ENCODE measurements at regions not wholly inside any gene's neighbourhood (a gene's known extent, or its start where the extent isn't known, plus 50 kb on each side); places are given as distances from the start of the nearest gene placed in this dataset.

- Mint-ChIP-seq H3K36me3 (no peaks in the 10 kb centered on the region), H3K27me3 (no peaks in the 10 kb centered on the region), H3K4me3 (no peak overlapping the region), H3K9me3 (no peaks in the 10 kb centered on the region), H3K27ac (no peak overlapping the region), H3K4me1 (ENCODE audit: unreplicated experiment) (no peaks in the 10 kb centered on the region)
- no peak for DNase-seq (ENCODE audit: extremely low spot score, unreplicated experiment)
- TF ChIP-seq CTCF (conservative IDR thresholded peaks at IDR 0.05), result no peak
These were observed 99.5 kb upstream of the CNTN3 start for GRCh38 chr3:74713977-74714376.

DNA sequence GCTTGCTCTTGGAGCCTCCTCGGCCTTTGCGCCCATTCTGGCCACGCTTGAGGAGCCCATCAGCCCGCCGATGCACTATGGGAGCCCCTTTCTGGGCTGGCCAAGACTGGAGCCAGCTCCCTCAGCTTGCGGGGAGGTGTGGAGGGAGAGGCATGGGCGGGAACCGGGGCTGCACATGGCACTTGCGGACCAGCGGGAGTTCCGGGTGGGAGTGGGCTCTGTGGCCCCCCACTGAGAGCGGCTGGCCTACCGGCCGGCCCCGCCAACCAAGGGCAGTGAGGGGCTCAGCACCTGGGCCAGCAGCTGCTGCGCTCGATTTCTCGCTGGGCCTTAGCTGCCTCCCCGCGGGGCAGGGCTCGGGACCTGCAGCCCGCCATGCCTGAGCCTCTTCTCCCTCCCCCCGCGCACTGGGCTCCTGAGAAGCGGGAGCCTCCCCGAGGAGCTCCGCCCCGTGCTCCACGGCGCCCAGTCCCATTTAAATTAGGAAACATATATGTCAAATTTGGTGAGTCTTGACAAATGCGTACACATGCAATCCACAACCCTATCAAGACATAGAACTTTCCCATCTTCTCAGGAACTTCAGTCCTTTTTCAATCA, 97.6 kb upstream of the CNTN3 start:
- H3K27me3 Mint-ChIP-seq, result no peaks in the 10 kb centered on the region
- H3K27ac Mint-ChIP-seq, result no peak overlapping the region
- no peaks in the 10 kb centered on the region for H3K9me3 Mint-ChIP-seq
- no peaks in the 10 kb centered on the region for H3K4me1 Mint-ChIP-seq (ENCODE audit: unreplicated experiment)
- no peak for TF ChIP-seq CTCF (conservative IDR thresholded peaks at IDR 0.05)
- H3K36me3 Mint-ChIP-seq, result no peaks in the 10 kb centered on the region
- no peak for DNase-seq (ENCODE audit: extremely low spot score, unreplicated experiment)
- H3K4me3 Mint-ChIP-seq, result no peak overlapping the region

- Mint-ChIP-seq H3K4me1 (ENCODE audit: unreplicated experiment) (no peaks in the 10 kb centered on the region), H3K36me3 (no peaks in the 10 kb centered on the region), H3K27me3 (no peaks in the 10 kb centered on the region), H3K27ac (no peak overlapping the region), H3K9me3 (no peaks in the 10 kb centered on the region), H3K4me3 (no peak overlapping the region)
- DNase-seq (ENCODE audit: extremely low spot score, unreplicated experiment), result no peak
- TF ChIP-seq CTCF (conservative IDR thresholded peaks at IDR 0.05), result no peak
These were observed 95.5 kb upstream of the CNTN3 start for GRCh38 chr3:74709951-74710350.

- DNase-seq (ENCODE audit: extremely low spot score, unreplicated experiment), result no peak
- Mint-ChIP-seq H3K4me1 (ENCODE audit: unreplicated experiment) (no peaks in the 10 kb centered on the region), H3K4me3 (no peak overlapping the region), H3K27ac (no peak overlapping the region), H3K36me3 (no peaks in the 10 kb centered on the region), H3K27me3 (no peaks in the 10 kb centered on the region), H3K9me3 (no peaks in the 10 kb centered on the region)
- TF ChIP-seq CTCF (conservative IDR thresholded peaks at IDR 0.05), result no peak
These were observed 79.4 kb upstream of the CNTN3 start for GRCh38 chr3:74693696-74694393.

DNA sequence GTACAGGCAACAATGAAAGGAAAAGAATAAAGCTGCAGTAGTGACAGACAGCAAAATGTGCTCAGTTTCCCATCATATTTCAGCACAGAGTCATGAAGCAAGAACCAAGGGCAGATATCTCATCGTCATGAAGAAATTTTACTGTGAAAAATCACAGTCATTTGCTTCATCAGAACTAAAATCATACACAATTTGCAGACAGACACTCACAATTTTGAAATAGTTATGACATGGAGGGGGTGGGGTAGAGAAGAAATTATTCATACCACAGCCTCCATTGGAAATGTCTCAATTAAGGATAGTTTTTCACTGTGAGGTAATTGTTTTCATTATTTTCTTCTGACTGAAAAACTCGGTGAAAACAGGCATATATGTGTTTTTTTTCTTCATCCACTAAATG, 78.8 kb upstream of the CNTN3 start:
- Mint-ChIP-seq H3K36me3 (no peaks in the 10 kb centered on the region), H3K27ac (no peak overlapping the region), H3K4me3 (no peak overlapping the region), H3K4me1 (ENCODE audit: unreplicated experiment) (no peaks in the 10 kb centered on the region), H3K9me3 (no peaks in the 10 kb centered on the region), H3K27me3 (no peaks in the 10 kb centered on the region)
- TF ChIP-seq CTCF (conservative IDR thresholded peaks at IDR 0.05), result no peak
- DNase-seq (ENCODE audit: extremely low spot score, unreplicated experiment), result no peak
